ENCODE measurements at regions not wholly inside any gene's neighbourhood (a gene's known extent, or its start where the extent isn't known, plus 50 kb on each side); places are given as distances from the start of the nearest gene placed in this dataset.

DNA sequence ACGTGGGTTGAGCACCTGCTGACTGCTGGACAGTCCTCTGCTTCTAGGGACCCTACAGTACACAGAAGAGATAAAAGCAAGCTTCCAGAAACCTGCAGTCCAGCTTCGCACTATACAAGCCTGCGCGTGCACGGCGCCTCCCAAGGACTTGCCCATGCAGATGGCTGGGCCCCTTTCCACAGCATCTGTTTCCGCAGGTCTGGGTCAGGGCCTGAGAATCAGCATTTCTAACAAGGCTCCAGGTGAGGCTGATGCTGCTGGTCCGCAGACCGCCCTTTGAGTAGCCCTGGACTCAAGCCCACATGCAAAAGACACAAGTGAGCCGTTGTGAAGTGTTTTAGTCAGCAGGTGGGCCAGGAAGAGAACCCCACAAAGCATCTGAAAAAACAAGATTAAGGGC lies 133.1 kb downstream of the HSD17B3 start:
- Histone ChIP-seq H3K9ac (ENCODE audit: low read depth, low read length) (no peak overlapping the region), H3K9me3 (ENCODE audit: control insufficient read depth, insufficient read depth, low read length) (no peaks in the 10 kb centered on the region), H3K27me3 (ENCODE audit: control insufficient read depth, insufficient read depth, low read length) (no peaks in the 10 kb centered on the region), H3K4me3 (ENCODE audit: low read depth, low read length) (no peak overlapping the region), H3K4me1 (ENCODE audit: control insufficient read depth, insufficient read depth, low read length) (peaks cover 14% of the 10 kb centered on the region), H3K36me3 (ENCODE audit: control insufficient read depth, insufficient read depth, low read length) (no peaks in the 10 kb centered on the region)

- no peaks in the 10 kb centered on the region for H3K27me3 ChIP-seq (ENCODE audit: control insufficient read depth, insufficient read depth, low read length)
- peaks cover 14% of the 10 kb centered on the region for H3K4me1 ChIP-seq (ENCODE audit: control insufficient read depth, insufficient read depth, low read length)
- H3K9ac ChIP-seq (ENCODE audit: low read depth, low read length): no peak overlapping the region
- no peak overlapping the region for H3K4me3 ChIP-seq (ENCODE audit: low read depth, low read length)
- H3K36me3 ChIP-seq (ENCODE audit: control insufficient read depth, insufficient read depth, low read length): no peaks in the 10 kb centered on the region
- H3K9me3 ChIP-seq (ENCODE audit: control insufficient read depth, insufficient read depth, low read length): no peaks in the 10 kb centered on the region
Measured at GRCh38 chr9:96167011-96167410, 135.0 kb downstream of the HSD17B3 start.

DNA sequence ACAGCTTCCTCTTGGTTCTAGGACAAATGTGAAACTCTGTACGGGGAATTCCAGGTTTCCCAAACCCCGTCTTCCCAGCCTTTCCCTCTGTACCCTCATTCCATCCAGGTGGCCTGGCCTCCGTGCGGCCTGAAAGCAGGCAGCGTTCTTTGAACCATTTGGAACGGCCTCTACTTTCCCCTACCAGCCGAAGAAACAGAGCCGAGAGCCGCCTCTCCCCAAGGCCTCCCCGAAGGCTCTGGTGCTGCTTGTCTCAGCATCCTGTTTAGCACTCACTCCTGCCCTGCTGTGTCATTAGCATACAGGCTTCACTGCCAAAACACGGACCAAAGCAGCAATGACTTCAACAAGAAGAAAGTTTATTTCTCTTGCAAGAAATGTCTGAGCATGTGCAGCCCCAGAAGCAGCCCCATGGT lies 137.7 kb downstream of the HSD17B3 start:
- H3K4me3 ChIP-seq (ENCODE audit: low read depth, low read length): no peak overlapping the region
- peaks cover 7% of the 10 kb centered on the region for H3K4me1 ChIP-seq (ENCODE audit: control insufficient read depth, insufficient read depth, low read length)
- H3K9me3 ChIP-seq (ENCODE audit: control insufficient read depth, insufficient read depth, low read length): no peaks in the 10 kb centered on the region
- no peaks in the 10 kb centered on the region for H3K27me3 ChIP-seq (ENCODE audit: control insufficient read depth, insufficient read depth, low read length)
- H3K36me3 ChIP-seq (ENCODE audit: control insufficient read depth, insufficient read depth, low read length): no peaks in the 10 kb centered on the region
- no peak overlapping the region for H3K9ac ChIP-seq (ENCODE audit: low read depth, low read length)

DNA sequence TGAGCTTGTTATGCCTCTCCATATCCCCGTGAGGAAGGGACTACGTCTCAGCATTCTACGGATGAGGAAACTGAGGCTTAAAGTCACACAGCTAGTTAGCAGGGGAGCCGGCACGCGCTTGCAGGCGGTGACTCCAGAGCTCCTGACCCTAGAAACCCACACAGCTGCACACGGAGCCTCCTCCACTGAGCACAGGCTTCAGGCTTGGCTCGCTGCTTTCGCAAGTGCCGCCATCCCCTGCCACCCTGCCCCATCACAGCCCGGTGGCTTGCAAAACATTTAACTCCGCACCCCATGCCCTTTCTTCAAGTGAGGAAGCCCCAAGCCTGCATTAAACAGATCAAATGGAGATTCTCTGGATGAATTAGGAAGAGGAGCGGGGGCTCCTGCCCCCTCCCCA lies 138.3 kb downstream of the HSD17B3 start:
- Histone ChIP-seq H3K9ac (ENCODE audit: low read depth, low read length) (no peak overlapping the region), H3K4me1 (ENCODE audit: control insufficient read depth, insufficient read depth, low read length) (peaks cover 2% of the 10 kb centered on the region), H3K9me3 (ENCODE audit: control insufficient read depth, insufficient read depth, low read length) (no peaks in the 10 kb centered on the region), H3K27me3 (ENCODE audit: control insufficient read depth, insufficient read depth, low read length) (no peaks in the 10 kb centered on the region), H3K36me3 (ENCODE audit: control insufficient read depth, insufficient read depth, low read length) (no peaks in the 10 kb centered on the region), H3K4me3 (ENCODE audit: low read depth, low read length) (no peak overlapping the region)

DNA sequence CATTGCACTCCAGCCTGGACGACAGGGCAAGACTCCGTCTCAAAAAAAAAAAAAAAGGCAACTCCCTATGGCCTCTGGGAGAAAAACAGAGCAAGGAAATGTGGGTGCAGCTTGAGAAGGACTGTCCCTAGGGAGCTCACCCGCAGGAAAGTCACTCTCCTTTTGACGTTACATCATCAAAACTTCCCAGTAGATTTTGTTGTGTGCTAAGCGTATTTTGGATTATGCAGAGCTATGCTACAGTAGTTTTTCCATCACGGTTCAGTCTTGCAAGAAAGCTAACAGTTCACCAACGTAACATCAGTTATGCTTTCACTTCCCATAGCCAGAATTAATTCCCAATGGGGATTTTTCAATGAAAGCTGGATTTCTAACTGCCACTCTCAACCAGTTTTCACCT lies 138.8 kb downstream of the HSD17B3 start:
- Histone ChIP-seq H3K4me3 (ENCODE audit: low read depth, low read length) (no peak overlapping the region), H3K36me3 (ENCODE audit: control insufficient read depth, insufficient read depth, low read length) (no peaks in the 10 kb centered on the region), H3K9me3 (ENCODE audit: control insufficient read depth, insufficient read depth, low read length) (no peaks in the 10 kb centered on the region), H3K4me1 (ENCODE audit: control insufficient read depth, insufficient read depth, low read length) (no peaks in the 10 kb centered on the region), H3K9ac (ENCODE audit: low read depth, low read length) (no peak overlapping the region), H3K27me3 (ENCODE audit: control insufficient read depth, insufficient read depth, low read length) (no peaks in the 10 kb centered on the region)

- no peaks in the 10 kb centered on the region for H3K4me1 ChIP-seq (ENCODE audit: control insufficient read depth, insufficient read depth, low read length)
- no peaks in the 10 kb centered on the region for H3K36me3 ChIP-seq (ENCODE audit: control insufficient read depth, insufficient read depth, low read length)
- H3K4me3 ChIP-seq (ENCODE audit: low read depth, low read length): no peak overlapping the region
- H3K9me3 ChIP-seq (ENCODE audit: control insufficient read depth, insufficient read depth, low read length): no peaks in the 10 kb centered on the region
- no peak overlapping the region for H3K9ac ChIP-seq (ENCODE audit: low read depth, low read length)
- H3K27me3 ChIP-seq (ENCODE audit: control insufficient read depth, insufficient read depth, low read length): no peaks in the 10 kb centered on the region
Measured at GRCh38 chr9:96161819-96162218, 140.2 kb downstream of the HSD17B3 start.

- H3K36me3 ChIP-seq (ENCODE audit: control insufficient read depth, insufficient read depth, low read length): no peaks in the 10 kb centered on the region
- no peaks in the 10 kb centered on the region for H3K27me3 ChIP-seq (ENCODE audit: control insufficient read depth, insufficient read depth, low read length)
- no peaks in the 10 kb centered on the region for H3K4me1 ChIP-seq (ENCODE audit: control insufficient read depth, insufficient read depth, low read length)
- H3K9ac ChIP-seq (ENCODE audit: low read depth, low read length): no peak overlapping the region
- no peak overlapping the region for H3K4me3 ChIP-seq (ENCODE audit: low read depth, low read length)
- H3K9me3 ChIP-seq (ENCODE audit: control insufficient read depth, insufficient read depth, low read length): no peaks in the 10 kb centered on the region
Measured at GRCh38 chr9:96160866-96161265, 141.1 kb downstream of the HSD17B3 start.

DNA sequence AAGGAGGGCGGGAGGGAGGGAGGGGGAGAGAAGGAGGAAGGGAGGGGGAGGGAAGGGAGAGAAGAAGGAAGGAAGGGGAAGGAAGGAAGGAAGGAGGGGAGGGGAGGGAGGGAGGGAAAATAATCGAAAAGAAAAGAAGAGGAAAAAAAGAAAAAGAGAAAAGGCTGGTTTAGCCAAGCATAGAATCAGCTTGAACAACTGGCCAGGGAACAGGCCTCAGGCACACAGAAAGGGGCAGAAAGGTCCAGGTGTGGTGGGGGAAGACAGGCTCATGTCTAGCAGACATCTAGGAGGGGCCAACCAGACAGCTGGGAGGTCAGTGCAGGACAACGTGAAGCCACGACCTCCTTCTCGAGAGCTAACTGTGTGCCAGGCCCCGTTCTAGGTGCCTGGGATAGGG lies 141.8 kb downstream of the HSD17B3 start:
- H3K27me3 ChIP-seq (ENCODE audit: control insufficient read depth, insufficient read depth, low read length): no peaks in the 10 kb centered on the region
- no peaks in the 10 kb centered on the region for H3K9me3 ChIP-seq (ENCODE audit: control insufficient read depth, insufficient read depth, low read length)
- H3K9ac ChIP-seq (ENCODE audit: low read depth, low read length): no peak overlapping the region
- no peaks in the 10 kb centered on the region for H3K4me1 ChIP-seq (ENCODE audit: control insufficient read depth, insufficient read depth, low read length)
- no peak overlapping the region for H3K4me3 ChIP-seq (ENCODE audit: low read depth, low read length)
- no peaks in the 10 kb centered on the region for H3K36me3 ChIP-seq (ENCODE audit: control insufficient read depth, insufficient read depth, low read length)

DNA sequence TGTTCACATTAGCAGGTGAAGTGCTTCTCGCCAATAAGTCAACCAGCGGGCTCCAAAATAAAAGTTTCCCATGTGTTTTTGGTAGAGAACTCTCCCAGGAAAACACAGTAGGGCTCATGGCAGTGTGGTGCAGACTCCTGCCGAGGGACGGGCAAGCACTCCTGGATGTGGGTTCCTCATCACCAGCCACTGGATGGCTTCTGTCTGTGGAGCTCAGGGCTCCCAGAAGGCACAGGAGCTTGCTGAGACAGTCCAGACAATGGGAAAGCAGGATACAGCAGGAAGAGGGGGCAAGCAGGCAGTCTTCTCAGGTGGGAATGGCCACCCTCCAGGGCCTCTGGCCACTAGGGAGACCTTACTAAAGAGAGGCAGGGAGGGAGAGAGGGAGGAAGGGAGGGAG lies 142.4 kb downstream of the HSD17B3 start:
- no peak overlapping the region for H3K4me3 ChIP-seq (ENCODE audit: low read depth, low read length)
- no peaks in the 10 kb centered on the region for H3K9me3 ChIP-seq (ENCODE audit: control insufficient read depth, insufficient read depth, low read length)
- no peak overlapping the region for H3K9ac ChIP-seq (ENCODE audit: low read depth, low read length)
- H3K4me1 ChIP-seq (ENCODE audit: control insufficient read depth, insufficient read depth, low read length): no peaks in the 10 kb centered on the region
- no peaks in the 10 kb centered on the region for H3K36me3 ChIP-seq (ENCODE audit: control insufficient read depth, insufficient read depth, low read length)
- no peaks in the 10 kb centered on the region for H3K27me3 ChIP-seq (ENCODE audit: control insufficient read depth, insufficient read depth, low read length)

GRCh38 chr9:96158909-96159575 lies 142.9 kb downstream of the HSD17B3 start:
- no peaks in the 10 kb centered on the region for H3K36me3 ChIP-seq (ENCODE audit: control insufficient read depth, insufficient read depth, low read length)
- H3K9ac ChIP-seq (ENCODE audit: low read depth, low read length): no peak overlapping the region
- H3K27me3 ChIP-seq (ENCODE audit: control insufficient read depth, insufficient read depth, low read length): no peaks in the 10 kb centered on the region
- no peak overlapping the region for H3K4me3 ChIP-seq (ENCODE audit: low read depth, low read length)
- no peaks in the 10 kb centered on the region for H3K9me3 ChIP-seq (ENCODE audit: control insufficient read depth, insufficient read depth, low read length)
- no peaks in the 10 kb centered on the region for H3K4me1 ChIP-seq (ENCODE audit: control insufficient read depth, insufficient read depth, low read length)

GRCh38 chr9:96158147-96158546 lies 143.8 kb downstream of the HSD17B3 start:
- H3K9me3 ChIP-seq (ENCODE audit: control insufficient read depth, insufficient read depth, low read length): no peaks in the 10 kb centered on the region
- H3K36me3 ChIP-seq (ENCODE audit: control insufficient read depth, insufficient read depth, low read length): no peaks in the 10 kb centered on the region
- no peak overlapping the region for H3K9ac ChIP-seq (ENCODE audit: low read depth, low read length)
- no peaks in the 10 kb centered on the region for H3K4me1 ChIP-seq (ENCODE audit: control insufficient read depth, insufficient read depth, low read length)
- no peaks in the 10 kb centered on the region for H3K27me3 ChIP-seq (ENCODE audit: control insufficient read depth, insufficient read depth, low read length)
- no peak overlapping the region for H3K4me3 ChIP-seq (ENCODE audit: low read depth, low read length)

DNA sequence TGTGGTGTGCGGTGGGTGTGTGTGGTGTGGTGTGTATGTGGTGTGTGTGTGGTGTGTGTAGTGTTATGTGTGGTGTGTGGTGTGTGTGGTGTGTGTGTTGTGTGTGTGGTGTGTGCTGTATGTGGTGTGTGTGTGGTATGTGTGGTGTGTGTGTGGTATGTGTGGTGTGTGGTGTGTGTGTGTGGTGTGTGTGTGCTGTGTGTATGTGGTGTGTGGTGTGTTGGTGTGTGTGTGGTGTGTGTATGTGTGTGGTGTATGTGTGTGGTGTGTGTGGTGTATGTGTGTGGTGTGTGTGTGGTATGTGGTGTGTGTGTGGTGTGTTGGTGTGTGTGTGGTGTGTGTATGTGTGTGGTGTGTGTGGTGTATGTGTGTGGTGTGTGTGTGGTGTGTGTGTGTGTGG lies 144.3 kb downstream of the HSD17B3 start:
- Histone ChIP-seq H3K9me3 (ENCODE audit: control insufficient read depth, insufficient read depth, low read length) (no peaks in the 10 kb centered on the region), H3K9ac (ENCODE audit: low read depth, low read length) (no peak overlapping the region), H3K4me3 (ENCODE audit: low read depth, low read length) (no peak overlapping the region), H3K4me1 (ENCODE audit: control insufficient read depth, insufficient read depth, low read length) (no peaks in the 10 kb centered on the region), H3K27me3 (ENCODE audit: control insufficient read depth, insufficient read depth, low read length) (no peaks in the 10 kb centered on the region), H3K36me3 (ENCODE audit: control insufficient read depth, insufficient read depth, low read length) (no peaks in the 10 kb centered on the region)

Measured in iPS-15b (cell line).